ENCODE measurements at regions not wholly inside any gene's neighbourhood (a gene's known extent, or its start where the extent isn't known, plus 50 kb on each side); places are given as distances from the start of the nearest gene placed in this dataset.

- TF ChIP-seq EZH2phosphoT487 (IDR thresholded peaks at IDR 0.05; ENCODE audit: low read depth, severe bottlenecking, unreplicated experiment) (no peak), CTCF (IDR thresholded peaks at IDR 0.05; ENCODE audit: poor library complexity) (no peak), EZH2 (IDR thresholded peaks at IDR 0.05; ENCODE audit: borderline replicate concordance) (no peak)
Measured at GRCh38 chr12:107435520-107435919, 250.1 kb upstream of the PWP1 start.
